OCI-LY1 (cell line): ENCODE measurements at regions not wholly inside any gene's neighbourhood (a gene's known extent, or its start where the extent isn't known, plus 50 kb on each side); places are given as distances from the start of the nearest gene placed in this dataset.

ENCODE experiments used
- H2AFZ ChIP-seq: fragments of 200-600 bp; sonication (generic), shearing (Covaris generic); 2 replicates; pipeline ENCODE4 v1.6.0; 2014; ENCODE audit warnings: antibody characterized with exemption, mild to moderate bottlenecking, low read length
- H3F3A ChIP-seq: fragments of 200-600 bp; sonication (generic), shearing (Covaris generic); 2 replicates; pipeline ENCODE4 v1.6.0; 2014; ENCODE audit warnings: mild to moderate bottlenecking, antibody characterized with exemption, low read length, moderate library complexity; ENCODE audit not compliant: insufficient read depth
- H3K27ac ChIP-seq: fragments of 200-600 bp; sonication (generic); 2 replicates; pipeline ENCODE4 v1.5.1; 2014; ENCODE audit warnings: low read length, mixed run types, mild to moderate bottlenecking, low read depth; ENCODE audit not compliant: poor library complexity, severe bottlenecking
- H3K27me3 ChIP-seq: fragments of 200-600 bp; sonication (generic); 2 replicates; pipeline ENCODE4 v1.6.0; 2014; ENCODE audit warnings: antibody characterized with exemption, mild to moderate bottlenecking, low read length, moderate library complexity; ENCODE audit not compliant: insufficient read depth
- H3K36me3 ChIP-seq: fragments of 200-600 bp; sonication (generic); 2 replicates; pipeline ENCODE4 v1.6.1; 2014; ENCODE audit warnings: mild to moderate bottlenecking, antibody characterized with exemption, low read length, moderate library complexity, mixed read lengths; ENCODE audit not compliant: insufficient read depth
- H3K4me1 ChIP-seq: fragments of 200-600 bp; sonication (generic); 2 replicates; pipeline ENCODE4 v1.5.1; 2014; ENCODE audit warnings: mild to moderate bottlenecking, low read length, moderate library complexity; ENCODE audit not compliant: insufficient read depth, severe bottlenecking
- H3K4me2 ChIP-seq: fragments of 200-600 bp; sonication (generic), shearing (Covaris generic); 2 replicates; pipeline ENCODE4 v1.6.1; 2014; ENCODE audit warnings: low read length
- H3K4me3 ChIP-seq: fragments of 200-600 bp; sonication (generic); 2 replicates; pipeline ENCODE4 v1.5.1; 2014; ENCODE audit warnings: low read length, low read depth, mild to moderate bottlenecking, mixed read lengths; ENCODE audit not compliant: poor library complexity, severe bottlenecking
- H3K79me2 ChIP-seq: fragments of 200-600 bp; shearing (Covaris generic); 2 replicates; pipeline ENCODE4 v1.6.1; 2016; ENCODE audit warnings: mixed run types, low read length, mixed read lengths; ENCODE audit not compliant: insufficient read depth
- H3K9ac ChIP-seq: fragments of 200-600 bp; sonication (generic), shearing (Covaris generic); 2 replicates; pipeline ENCODE4 v1.6.1; 2014; ENCODE audit warnings: mild to moderate bottlenecking, low read length, mixed read lengths
- H3K9me2 ChIP-seq: fragments of 200-600 bp; sonication (generic), shearing (Covaris generic); 2 replicates; pipeline ENCODE4 v1.6.1; 2014; ENCODE audit warnings: low read depth, mild to moderate bottlenecking, low read length, mixed read lengths
- H3K9me3 ChIP-seq: fragments of 200-600 bp; shearing (Covaris generic); 2 replicates; pipeline ENCODE4 v1.6.1; 2014; ENCODE audit warnings: low read length, mixed read lengths
- H4K20me1 ChIP-seq: fragments of 200-600 bp; sonication (generic), shearing (Covaris generic); 2 replicates; pipeline ENCODE4 v1.6.0; 2016; ENCODE audit warnings: mild to moderate bottlenecking, low read length; ENCODE audit not compliant: insufficient read depth
- CTCF ChIP-seq: fragments of 200-600 bp; sonication (generic), shearing (Covaris generic); IDR thresholded peaks from 2 replicates; pipeline ENCODE4 v1.5.1; 2017; ENCODE audit warnings: mild to moderate bottlenecking, antibody characterized with exemption, low read length, moderate library complexity, mixed read lengths
- EZH2 ChIP-seq: fragments of 200-600 bp; sonication (generic), shearing (Covaris generic); IDR thresholded peaks from 2 replicates; pipeline ENCODE4 v1.8.0; 2017; ENCODE audit warnings: borderline replicate concordance, mixed run types, mild to moderate bottlenecking, antibody characterized with exemption, low read length, moderate library complexity, mixed read lengths

GRCh38 chr13:76741046-76741445, 145.2 kb downstream of the KCTD12 start:
- Histone ChIP-seq H3K9me2 (no peaks in the 10 kb centered on the region), H3K79me2 (no peaks in the 10 kb centered on the region), H2AFZ (no peak overlapping the region), H3K27me3 (no peaks in the 10 kb centered on the region), H3K4me3 (no peak overlapping the region), H4K20me1 (no peaks in the 10 kb centered on the region), H3K4me1 (no peaks in the 10 kb centered on the region), H3K9me3 (no peaks in the 10 kb centered on the region), H3K36me3 (no peaks in the 10 kb centered on the region), H3K4me2 (no peak overlapping the region), H3F3A (no peaks in the 10 kb centered on the region), H3K27ac (no peak overlapping the region), H3K9ac (no peak overlapping the region)
- no peak for TF ChIP-seq CTCF
- no peak for TF ChIP-seq EZH2

- Histone ChIP-seq H3K79me2 (no peaks in the 10 kb centered on the region), H3K27me3 (no peaks in the 10 kb centered on the region), H3K4me2 (no peak overlapping the region), H2AFZ (no peak overlapping the region), H3K9me3 (no peaks in the 10 kb centered on the region), H3K9ac (no peak overlapping the region), H4K20me1 (no peaks in the 10 kb centered on the region), H3K27ac (no peak overlapping the region), H3K36me3 (no peaks in the 10 kb centered on the region), H3K4me3 (no peak overlapping the region), H3K9me2 (no peaks in the 10 kb centered on the region), H3F3A (no peaks in the 10 kb centered on the region), H3K4me1 (no peaks in the 10 kb centered on the region)
- no peak for TF ChIP-seq EZH2
- TF ChIP-seq CTCF, result no peak
Measured at GRCh38 chr13:76738616-76739015, 147.6 kb downstream of the KCTD12 start.

- H3K4me1 ChIP-seq, result no peaks in the 10 kb centered on the region
- H3K4me3 ChIP-seq, result no peak overlapping the region
- no peaks in the 10 kb centered on the region for H3K9me3 ChIP-seq
- no peak overlapping the region for H2AFZ ChIP-seq
- no peaks in the 10 kb centered on the region for H3K9me2 ChIP-seq
- no peaks in the 10 kb centered on the region for H3F3A ChIP-seq
- TF ChIP-seq CTCF (no peak), EZH2 (no peak)
- no peaks in the 10 kb centered on the region for H4K20me1 ChIP-seq
- no peak overlapping the region for H3K9ac ChIP-seq
- H3K36me3 ChIP-seq, result no peaks in the 10 kb centered on the region
- H3K27ac ChIP-seq, result no peak overlapping the region
- H3K4me2 ChIP-seq, result no peak overlapping the region
- H3K27me3 ChIP-seq, result no peaks in the 10 kb centered on the region
- no peaks in the 10 kb centered on the region for H3K79me2 ChIP-seq
Measured at GRCh38 chr13:76737526-76737925, 148.7 kb downstream of the KCTD12 start.
